C4-2B (cell line): ENCODE measurements at regions not wholly inside any gene's neighbourhood (a gene's known extent, or its start where the extent isn't known, plus 50 kb on each side); places are given as distances from the start of the nearest gene placed in this dataset.

ENCODE experiments used
- H3K27ac ChIP-seq: fragments of 450-650 bp; 2 replicates; pipeline ENCODE4 v1.5.1; 2017
- ZFX ChIP-seq: fragments of 450-650 bp; IDR thresholded peaks from 2 replicates; pipeline ENCODE4 v1.6.1; 2017
- TF ChIP-seq, protein P1 (sequence below): fragments of 450-650 bp; conservative IDR thresholded peaks from 2 replicates; pipeline ENCODE4 v1.5.1; 2017; ENCODE audit warnings: mild to moderate bottlenecking

DNA sequence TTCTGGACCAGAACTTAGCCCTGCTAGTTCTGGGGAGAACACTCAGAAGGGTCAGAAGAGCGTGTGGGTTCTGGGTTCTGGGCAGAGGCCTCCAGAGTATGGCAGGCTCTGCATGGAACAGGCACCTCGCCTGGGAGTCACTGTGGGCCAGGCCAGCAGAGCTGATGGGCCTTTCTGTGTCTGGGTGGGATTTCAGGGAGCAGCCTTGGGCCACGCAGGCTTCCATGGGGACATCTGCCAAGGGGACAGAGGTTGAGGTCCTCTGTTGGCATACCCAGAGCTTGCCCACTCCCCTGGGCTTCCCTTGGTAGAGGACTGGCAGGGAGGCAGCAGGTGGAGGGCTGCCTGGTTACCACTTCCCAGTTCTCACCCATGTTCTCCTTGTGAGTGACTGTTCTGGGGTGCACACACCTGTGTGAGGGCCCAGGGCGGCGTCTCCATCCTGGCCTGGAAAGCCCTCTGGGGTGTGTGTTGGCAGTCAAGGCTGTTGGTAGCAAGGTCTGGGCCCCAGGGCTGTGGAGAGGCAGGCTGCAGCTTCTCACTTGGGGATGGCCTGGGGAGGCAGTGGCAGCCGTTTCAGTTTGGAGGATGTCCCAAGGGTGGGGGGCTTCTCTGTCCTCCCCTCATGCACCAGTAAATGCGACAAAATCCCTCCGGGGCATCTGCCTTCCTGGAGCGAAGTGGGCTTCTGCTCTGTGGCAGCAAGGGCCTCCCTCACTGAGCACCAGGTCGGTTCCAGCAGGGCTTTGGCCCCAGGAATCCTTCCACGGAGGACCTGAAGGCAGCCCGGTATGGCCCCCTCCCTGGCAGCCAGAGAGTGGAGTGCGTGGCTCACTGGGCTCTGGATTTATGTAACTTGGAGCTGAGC lies 74.6 kb upstream of the HDAC4 start:
- no peak overlapping the region for H3K27ac ChIP-seq
- TF ChIP-seq ZFX, result no peak
- TF ChIP-seq, protein P1, sequence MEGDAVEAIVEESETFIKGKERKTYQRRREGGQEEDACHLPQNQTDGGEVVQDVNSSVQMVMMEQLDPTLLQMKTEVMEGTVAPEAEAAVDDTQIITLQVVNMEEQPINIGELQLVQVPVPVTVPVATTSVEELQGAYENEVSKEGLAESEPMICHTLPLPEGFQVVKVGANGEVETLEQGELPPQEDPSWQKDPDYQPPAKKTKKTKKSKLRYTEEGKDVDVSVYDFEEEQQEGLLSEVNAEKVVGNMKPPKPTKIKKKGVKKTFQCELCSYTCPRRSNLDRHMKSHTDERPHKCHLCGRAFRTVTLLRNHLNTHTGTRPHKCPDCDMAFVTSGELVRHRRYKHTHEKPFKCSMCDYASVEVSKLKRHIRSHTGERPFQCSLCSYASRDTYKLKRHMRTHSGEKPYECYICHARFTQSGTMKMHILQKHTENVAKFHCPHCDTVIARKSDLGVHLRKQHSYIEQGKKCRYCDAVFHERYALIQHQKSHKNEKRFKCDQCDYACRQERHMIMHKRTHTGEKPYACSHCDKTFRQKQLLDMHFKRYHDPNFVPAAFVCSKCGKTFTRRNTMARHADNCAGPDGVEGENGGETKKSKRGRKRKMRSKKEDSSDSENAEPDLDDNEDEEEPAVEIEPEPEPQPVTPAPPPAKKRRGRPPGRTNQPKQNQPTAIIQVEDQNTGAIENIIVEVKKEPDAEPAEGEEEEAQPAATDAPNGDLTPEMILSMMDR, result no peak

DNA sequence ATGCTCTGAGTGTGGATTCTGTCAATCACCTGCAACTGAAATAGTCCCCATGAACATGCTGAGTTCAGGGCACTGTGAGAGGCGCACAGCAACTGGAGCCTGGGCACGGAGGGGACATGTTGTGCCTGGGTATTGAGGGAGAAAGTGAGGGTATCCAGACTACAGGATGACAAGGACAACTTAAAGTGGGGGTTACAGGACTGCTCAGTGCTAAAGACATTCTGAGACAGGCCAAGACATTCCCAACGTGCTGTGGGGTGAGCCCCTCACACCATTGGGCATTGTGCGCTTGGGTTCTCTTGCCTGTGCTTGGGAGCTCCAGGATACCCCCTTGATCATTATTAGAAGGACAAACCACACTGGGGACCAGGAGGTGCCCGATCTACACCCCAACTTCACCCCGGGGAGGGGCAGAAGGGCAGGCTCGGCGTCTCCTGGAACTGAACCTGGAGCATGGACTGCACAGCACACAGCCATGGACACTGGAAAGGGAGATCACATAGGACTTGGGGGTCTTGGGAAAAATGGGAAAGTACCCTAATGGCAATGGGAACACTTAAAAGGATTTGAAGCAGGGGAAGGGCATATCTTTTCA lies 72.5 kb upstream of the HDAC4 start:
- H3K27ac ChIP-seq, result no peak overlapping the region
- TF ChIP-seq, protein P1, result no peak
- TF ChIP-seq ZFX, result no peak

DNA sequence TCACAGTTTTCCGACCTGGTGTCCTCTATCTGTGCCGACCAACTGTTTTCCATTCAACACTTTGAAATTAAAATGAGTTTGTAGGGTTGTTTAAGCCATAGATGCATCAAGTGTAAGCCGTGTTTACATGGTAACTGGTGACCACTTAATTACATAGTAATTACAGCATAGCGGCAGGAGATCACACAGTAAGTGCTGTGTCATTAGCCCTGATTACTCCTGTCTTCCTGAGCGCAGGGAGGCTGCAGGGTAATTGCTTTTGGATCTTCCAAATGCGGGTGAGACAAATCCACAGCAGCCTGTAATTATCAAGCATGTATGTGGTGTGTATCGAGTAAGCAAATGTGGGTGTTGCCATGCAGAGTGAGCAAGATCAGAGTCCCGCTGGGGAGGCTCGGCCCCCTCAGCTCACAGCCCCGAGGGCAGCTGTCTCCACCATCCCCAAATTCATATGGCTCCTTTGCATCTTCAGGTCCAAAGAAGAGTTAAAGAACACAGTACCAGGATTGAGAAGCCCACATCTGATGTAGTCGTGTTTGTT lies 71.5 kb upstream of the HDAC4 start:
- TF ChIP-seq, protein P1, result no peak
- no peak for TF ChIP-seq ZFX

DNA sequence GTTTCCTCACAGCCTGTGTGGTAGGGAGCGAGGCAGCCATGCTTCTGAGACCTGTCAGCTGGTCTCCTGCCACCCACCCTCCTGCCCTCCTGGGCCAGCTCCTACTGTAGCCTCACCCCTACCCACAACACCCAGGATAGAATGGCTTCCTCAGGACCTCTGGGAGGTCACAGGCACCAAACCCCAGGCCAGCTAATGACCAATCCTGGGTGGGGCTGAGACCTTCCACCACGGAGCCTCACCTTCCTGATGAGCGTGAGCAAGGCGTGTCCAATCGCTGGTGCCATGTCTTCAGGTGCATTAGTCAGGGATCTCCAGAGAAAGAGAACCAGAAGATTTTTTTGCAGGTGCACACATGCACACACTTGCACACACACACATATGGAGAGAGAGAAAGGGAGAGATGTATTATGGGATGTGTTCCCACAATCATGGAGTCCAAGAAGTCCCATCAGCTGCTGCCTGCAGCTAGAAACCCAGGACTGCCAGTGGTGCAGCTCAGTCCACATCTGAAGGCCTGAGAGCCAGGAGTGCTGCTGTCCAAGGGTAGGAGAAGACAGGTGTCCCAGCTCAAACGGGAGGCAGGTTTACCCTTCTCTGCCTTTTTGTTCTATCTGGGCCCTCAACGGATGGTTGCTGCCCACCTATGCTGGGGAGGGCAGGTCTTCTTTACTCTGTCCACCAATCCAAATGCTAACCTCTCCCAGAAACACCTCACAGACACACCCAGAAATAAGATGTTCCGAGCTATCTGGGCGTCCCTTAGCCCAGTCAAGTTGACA lies 70.4 kb upstream of the HDAC4 start:
- H3K27ac ChIP-seq, result no peak overlapping the region
- no peak for TF ChIP-seq ZFX
- TF ChIP-seq, protein P1, result no peak

More for the DNA sequence above, 71.5 kb upstream of the HDAC4 start:
- H3K27ac ChIP-seq, result no peak overlapping the region

DNA sequence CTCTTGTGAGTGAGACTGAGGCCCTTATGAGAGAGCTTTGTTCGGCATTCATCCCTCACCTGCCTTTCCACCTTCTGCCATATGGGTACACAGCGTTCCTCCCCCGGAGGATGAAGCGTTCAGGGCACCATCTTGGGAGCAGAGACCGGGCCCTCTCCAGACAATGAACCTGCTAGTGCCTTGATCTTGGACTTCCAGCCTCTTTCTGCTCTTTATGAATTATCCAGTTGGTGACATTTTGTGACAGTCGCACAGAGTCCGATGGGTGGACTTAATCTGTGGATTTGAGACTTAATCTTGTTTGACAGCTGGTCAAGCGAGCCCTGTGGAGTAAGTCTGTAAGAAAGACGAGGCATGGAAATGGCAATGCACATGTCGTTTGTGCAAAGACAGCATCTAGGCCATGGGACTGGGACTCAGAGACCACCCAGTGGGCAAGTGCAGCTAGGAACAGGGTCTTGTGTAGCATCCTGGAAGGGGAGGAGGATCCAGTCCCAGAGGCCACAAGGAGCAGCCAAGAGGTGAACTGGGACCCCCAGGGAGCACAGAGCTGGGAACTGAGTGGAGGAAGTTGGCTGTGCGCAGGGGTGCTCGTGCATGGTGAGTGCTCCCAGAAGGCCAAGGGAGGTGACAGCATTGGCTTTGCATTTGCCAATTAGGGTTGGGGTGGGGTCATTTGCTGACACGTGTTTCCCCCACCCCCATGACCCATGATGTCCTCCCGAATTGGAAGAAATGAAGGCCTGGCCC lies 69.5 kb upstream of the HDAC4 start:
- no peak overlapping the region for H3K27ac ChIP-seq
- TF ChIP-seq ZFX, result no peak
- TF ChIP-seq, protein P1, result no peak

DNA sequence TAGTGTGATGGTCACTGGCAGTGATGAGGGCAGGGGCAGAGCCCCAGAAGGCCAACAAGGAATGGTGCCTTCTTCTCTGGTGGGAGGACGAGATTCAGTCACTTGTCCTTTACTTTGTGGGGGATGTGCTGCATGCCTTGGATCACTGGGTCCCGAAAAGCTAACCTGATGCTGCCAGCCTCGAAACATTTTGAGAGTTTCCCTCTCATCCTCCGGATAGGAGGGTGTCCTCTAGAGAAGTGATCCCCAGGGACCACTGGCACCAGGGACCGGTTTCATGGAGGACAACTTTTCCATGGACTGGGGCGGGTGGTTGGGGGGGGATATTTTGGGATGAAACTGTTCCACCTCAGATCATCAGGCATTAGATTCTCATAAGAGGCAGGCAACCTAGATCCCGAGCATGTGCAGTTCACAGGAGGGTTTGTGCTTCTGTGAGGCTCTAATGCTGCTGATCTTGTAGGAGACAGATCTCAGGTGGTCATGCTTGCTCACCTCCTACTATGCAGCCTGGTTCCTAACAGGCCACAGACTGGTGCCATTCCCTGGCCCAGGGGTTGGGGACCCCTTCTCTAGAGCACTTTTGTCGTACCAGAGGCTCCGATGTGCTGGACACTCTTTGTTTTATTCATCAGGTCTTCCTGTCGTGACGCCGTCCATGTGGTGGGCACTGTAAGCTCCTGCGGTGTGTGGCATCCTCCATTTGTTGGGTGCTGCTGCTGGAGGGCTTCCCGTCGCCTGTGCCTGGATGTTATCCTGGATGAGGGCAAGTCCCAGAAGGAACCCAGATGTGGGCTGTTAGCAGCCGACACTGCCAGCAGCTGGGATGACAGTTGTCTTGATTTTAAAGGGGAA lies 68.5 kb upstream of the HDAC4 start:
- no peak for TF ChIP-seq ZFX
- TF ChIP-seq, protein P1, result no peak
- H3K27ac ChIP-seq, result no peak overlapping the region
